BLaER1 (cell line): ENCODE measurements at regions not wholly inside any gene's neighbourhood (a gene's known extent, or its start where the extent isn't known, plus 50 kb on each side); places are given as distances from the start of the nearest gene placed in this dataset.

ENCODE experiments used
- H3K27ac ChIP-seq: shearing (Covaris generic); formaldehyde crosslinking; 2 replicates; pipeline ENCODE4 v1.8.1; 2022
- H3K27me3 ChIP-seq: shearing (Covaris generic); formaldehyde crosslinking; 2 replicates; pipeline ENCODE4 v1.8.1; 2022
- H3K36me3 ChIP-seq: shearing (Covaris generic); formaldehyde crosslinking; 2 replicates; pipeline ENCODE4 v1.8.1; 2022
- H3K4me1 ChIP-seq: shearing (Covaris generic); formaldehyde crosslinking; 2 replicates; pipeline ENCODE4 v1.8.1; 2022
- H3K4me2 ChIP-seq: shearing (Covaris generic); formaldehyde crosslinking; 2 replicates; pipeline ENCODE4 v1.8.1; 2022
- H3K4me3 ChIP-seq: shearing (Covaris generic); formaldehyde crosslinking; 2 replicates; pipeline ENCODE4 v1.8.1; 2022
- H3K9ac ChIP-seq: shearing (Covaris generic); formaldehyde crosslinking; 2 replicates; pipeline ENCODE4 v1.8.1; 2022
- H3K9me3 ChIP-seq: shearing (Covaris generic); formaldehyde crosslinking; 2 replicates; pipeline ENCODE4 v1.8.1; 2022
- H4K20me1 ChIP-seq: shearing (Covaris generic); formaldehyde crosslinking; 2 replicates; pipeline ENCODE4 v1.8.1; 2022
- Cebpa-rat ChIP-seq: shearing (Covaris generic); IDR thresholded peaks from 2 replicates; pipeline ENCODE4 v1.8.1; 2022

DNA sequence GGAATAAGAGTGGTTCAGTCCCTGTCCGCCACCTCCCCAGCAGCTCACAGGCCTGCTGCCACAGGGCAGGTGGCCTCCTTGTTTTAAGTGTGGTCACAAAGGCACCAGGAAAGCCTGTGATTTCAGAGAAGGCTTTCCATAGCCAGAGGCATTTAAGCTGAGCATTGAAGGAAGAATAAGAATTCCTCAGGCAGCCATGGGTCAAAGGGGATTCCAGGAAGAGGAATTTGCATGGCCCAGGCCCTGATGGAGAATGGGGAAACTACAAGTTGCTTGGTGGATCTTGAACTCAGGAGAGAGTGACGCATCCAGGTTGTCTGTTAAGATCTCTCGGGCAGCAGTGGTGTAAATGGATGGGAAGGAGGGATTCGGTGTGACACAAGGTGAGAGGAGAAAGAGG is 66.7 kb downstream of the KLHDC7A start:
- no peak for TF ChIP-seq Cebpa-rat
- Histone ChIP-seq H3K4me1 (peaks cover 15% of the 10 kb centered on the region), H4K20me1 (no peaks in the 10 kb centered on the region), H3K27ac (no peak overlapping the region), H3K36me3 (no peaks in the 10 kb centered on the region), H3K9me3 (no peaks in the 10 kb centered on the region), H3K4me3 (no peak overlapping the region), H3K4me2 (no peak overlapping the region), H3K27me3 (no peaks in the 10 kb centered on the region), H3K9ac (no peak overlapping the region)

DNA sequence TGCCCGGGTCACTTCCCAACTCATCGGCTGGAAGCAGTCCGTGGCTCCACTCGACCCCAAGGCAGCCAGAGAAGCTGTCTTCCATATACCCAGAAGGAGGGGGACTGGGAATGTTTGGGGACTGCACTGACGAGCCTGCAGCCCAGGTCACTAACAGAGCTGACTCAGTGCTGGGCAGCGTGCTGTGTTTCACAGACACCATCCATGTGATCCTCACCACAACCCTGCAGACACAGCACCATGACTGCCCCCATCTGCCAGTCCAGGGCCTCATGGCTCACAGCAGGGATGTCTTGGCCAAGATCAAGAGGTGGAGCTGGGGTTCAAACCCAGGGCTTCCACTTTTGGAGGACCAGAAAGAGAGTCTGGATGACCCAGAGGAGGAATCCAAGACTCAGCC is 67.9 kb downstream of the KLHDC7A start:
- H3K4me3 ChIP-seq, result no peak overlapping the region
- no peaks in the 10 kb centered on the region for H3K27me3 ChIP-seq
- H3K9me3 ChIP-seq, result no peaks in the 10 kb centered on the region
- peak overlapping the region; percentile 32; the same call in 1 of the 2 replicates for H3K9ac ChIP-seq
- H3K36me3 ChIP-seq, result no peaks in the 10 kb centered on the region
- H3K4me1 ChIP-seq, result peaks cover 18% of the 10 kb centered on the region
- TF ChIP-seq Cebpa-rat, result no peak
- H4K20me1 ChIP-seq, result no peaks in the 10 kb centered on the region
- H3K27ac ChIP-seq, result no peak overlapping the region
- H3K4me2 ChIP-seq, result peak overlapping the region; percentile 7; the same call in 1 of the 2 replicates

DNA sequence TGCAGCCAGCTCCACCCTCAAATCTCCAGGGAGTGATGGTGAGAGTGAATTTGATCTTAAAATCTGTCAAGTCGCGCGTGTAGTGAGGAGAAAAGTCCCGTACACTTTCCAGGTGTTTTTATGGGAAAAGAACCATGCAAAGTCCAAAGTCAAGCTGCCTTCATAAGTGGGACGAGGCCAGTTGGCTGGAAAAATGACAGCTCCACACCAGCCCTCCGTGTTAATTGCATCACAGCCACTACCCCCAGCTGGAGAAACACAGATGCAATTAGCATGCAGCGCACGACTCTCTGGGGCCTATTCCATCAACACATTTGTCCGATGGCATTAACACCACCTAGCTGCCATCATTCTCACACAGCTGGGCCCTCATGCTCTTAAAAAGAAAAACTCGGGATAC is 68.4 kb downstream of the KLHDC7A start:
- Histone ChIP-seq H3K4me1 (peaks cover 18% of the 10 kb centered on the region), H3K9ac (peak overlapping the region; percentile 32; the same call in 1 of the 2 replicates), H3K36me3 (no peaks in the 10 kb centered on the region), H4K20me1 (no peaks in the 10 kb centered on the region), H3K4me2 (peak overlapping the region; percentile 7; the same call in 1 of the 2 replicates), H3K27ac (no peak overlapping the region), H3K4me3 (no peak overlapping the region), H3K9me3 (no peaks in the 10 kb centered on the region), H3K27me3 (no peaks in the 10 kb centered on the region)
- TF ChIP-seq Cebpa-rat, result no peak

DNA sequence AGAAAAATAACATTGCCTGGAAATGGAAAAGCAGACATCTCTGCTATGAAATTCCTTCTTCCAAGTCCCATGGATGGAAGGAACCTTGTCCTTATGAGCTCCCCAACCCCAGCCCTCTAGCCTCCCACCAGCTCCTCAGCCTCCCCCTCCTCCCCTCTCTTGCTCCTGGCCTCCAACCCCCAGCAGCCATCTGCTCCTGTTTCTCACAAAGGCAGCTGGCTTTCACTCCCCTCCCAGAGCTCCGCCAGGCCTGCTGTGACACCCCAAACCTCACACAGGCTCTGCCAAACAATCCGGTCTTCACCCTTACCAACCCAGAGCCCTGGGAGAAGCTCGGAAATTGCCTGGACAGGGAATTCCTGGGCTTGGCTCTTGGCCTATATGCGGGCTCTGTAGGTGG is 69.2 kb downstream of the KLHDC7A start:
- no peaks in the 10 kb centered on the region for H3K27me3 ChIP-seq
- no peak for TF ChIP-seq Cebpa-rat
- no peak overlapping the region for H3K4me2 ChIP-seq
- no peaks in the 10 kb centered on the region for H4K20me1 ChIP-seq
- H3K9ac ChIP-seq, result no peak overlapping the region
- no peak overlapping the region for H3K27ac ChIP-seq
- peaks cover 18% of the 10 kb centered on the region for H3K4me1 ChIP-seq
- no peak overlapping the region for H3K4me3 ChIP-seq
- H3K9me3 ChIP-seq, result no peaks in the 10 kb centered on the region
- no peaks in the 10 kb centered on the region for H3K36me3 ChIP-seq

DNA sequence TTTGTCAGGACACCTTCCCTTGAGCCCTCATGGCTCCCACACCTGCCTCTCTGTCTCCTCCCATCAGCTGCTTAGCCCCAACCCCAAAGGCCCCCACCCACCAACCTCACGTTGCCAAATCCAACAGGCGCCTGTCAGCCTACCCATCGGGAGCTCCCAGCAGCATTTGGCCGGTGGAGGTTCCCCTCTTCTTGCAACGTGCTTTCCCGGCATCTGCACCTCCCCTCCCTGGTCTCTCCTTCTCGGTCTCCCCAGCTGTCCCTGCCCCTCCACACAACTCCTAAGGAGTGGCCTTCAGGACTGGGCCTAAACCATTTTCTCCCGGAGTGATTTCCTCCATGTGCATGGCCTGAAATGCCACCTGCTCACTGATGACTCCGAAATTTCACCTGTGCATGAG is 71.9 kb downstream of the KLHDC7A start:
- Histone ChIP-seq H3K9me3 (no peaks in the 10 kb centered on the region), H3K4me3 (no peak overlapping the region), H3K4me2 (peak overlapping the region; percentile 59), H3K36me3 (no peaks in the 10 kb centered on the region), H4K20me1 (no peaks in the 10 kb centered on the region), H3K27me3 (no peaks in the 10 kb centered on the region), H3K9ac (no peak overlapping the region), H3K27ac (no peak overlapping the region), H3K4me1 (peaks cover 23% of the 10 kb centered on the region)
- TF ChIP-seq Cebpa-rat, result no peak

DNA sequence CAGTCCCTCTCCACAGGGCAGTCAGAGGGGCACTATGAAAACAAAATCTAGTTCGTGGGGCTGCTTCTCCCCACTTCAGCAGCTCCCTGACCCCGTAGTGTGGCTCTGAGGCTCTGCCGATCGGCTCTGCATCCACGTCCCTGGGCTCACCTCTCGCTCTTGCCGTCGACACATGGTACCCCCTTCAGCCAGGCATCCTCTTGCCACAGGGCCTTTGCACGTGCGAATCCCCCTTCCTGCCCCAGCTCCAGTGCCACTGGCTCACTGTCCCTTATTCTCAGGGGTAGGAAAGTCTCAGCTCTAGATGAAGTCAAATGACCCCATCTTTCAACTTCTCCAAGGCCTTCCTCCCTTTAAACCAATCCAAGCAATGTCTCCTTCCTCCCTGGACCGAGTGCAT is 72.7 kb downstream of the KLHDC7A start:
- no peak overlapping the region for H3K4me3 ChIP-seq
- H3K9ac ChIP-seq, result no peak overlapping the region
- peaks cover 30% of the 10 kb centered on the region for H3K4me1 ChIP-seq
- TF ChIP-seq Cebpa-rat, result no peak
- H3K4me2 ChIP-seq, result no peak overlapping the region
- H3K9me3 ChIP-seq, result no peaks in the 10 kb centered on the region
- H4K20me1 ChIP-seq, result no peaks in the 10 kb centered on the region
- H3K27me3 ChIP-seq, result no peaks in the 10 kb centered on the region
- H3K27ac ChIP-seq, result no peak overlapping the region
- H3K36me3 ChIP-seq, result no peaks in the 10 kb centered on the region

DNA sequence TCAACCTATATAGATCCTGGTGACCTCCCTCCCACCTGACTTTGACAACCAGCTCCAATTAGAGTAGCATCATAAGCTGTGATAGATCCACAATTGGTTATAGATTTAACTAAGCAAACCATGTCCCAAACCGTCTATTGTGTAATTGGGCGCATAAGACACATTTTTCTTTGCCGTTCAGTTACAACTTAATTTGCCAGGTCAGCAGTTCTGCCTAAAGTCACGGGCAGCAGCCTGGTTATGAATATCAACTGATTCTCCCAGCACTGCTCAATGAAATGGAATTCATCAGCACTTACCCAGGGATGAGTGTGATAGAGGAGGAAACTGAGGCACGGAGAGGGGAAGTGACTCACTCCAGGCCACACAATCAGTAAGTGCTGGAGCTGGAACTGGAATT is 73.4 kb downstream of the KLHDC7A start:
- Histone ChIP-seq H3K9ac (no peak overlapping the region), H3K4me1 (peaks cover 26% of the 10 kb centered on the region), H3K4me3 (no peak overlapping the region), H3K36me3 (no peaks in the 10 kb centered on the region), H4K20me1 (no peaks in the 10 kb centered on the region), H3K27me3 (no peaks in the 10 kb centered on the region), H3K27ac (no peak overlapping the region), H3K4me2 (no peak overlapping the region), H3K9me3 (no peaks in the 10 kb centered on the region)
- no peak for TF ChIP-seq Cebpa-rat

DNA sequence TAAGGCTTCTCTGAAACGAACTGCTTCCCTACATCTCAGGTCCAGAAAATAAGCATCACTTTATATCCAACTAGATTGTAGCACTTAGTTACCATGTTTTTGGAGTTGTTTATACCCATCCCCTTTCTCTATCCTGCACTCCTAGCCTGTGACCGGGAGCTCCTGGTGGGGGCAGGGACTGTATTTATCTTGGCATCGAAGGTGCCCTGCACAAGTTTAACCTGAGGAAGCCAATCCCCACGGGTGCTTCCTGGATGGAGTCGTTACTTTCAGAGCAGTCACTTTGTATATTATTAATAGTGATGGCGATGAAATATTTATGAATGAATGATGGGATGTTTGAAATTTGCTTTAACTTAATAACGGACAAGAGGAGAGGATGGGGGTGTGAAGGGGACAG is 73.9 kb downstream of the KLHDC7A start:
- TF ChIP-seq Cebpa-rat, result no peak
- H4K20me1 ChIP-seq, result no peaks in the 10 kb centered on the region
- H3K4me1 ChIP-seq, result peaks cover 25% of the 10 kb centered on the region
- no peaks in the 10 kb centered on the region for H3K9me3 ChIP-seq
- no peak overlapping the region for H3K27ac ChIP-seq
- no peak overlapping the region for H3K4me3 ChIP-seq
- no peaks in the 10 kb centered on the region for H3K27me3 ChIP-seq
- no peaks in the 10 kb centered on the region for H3K36me3 ChIP-seq
- H3K4me2 ChIP-seq, result no peak overlapping the region
- H3K9ac ChIP-seq, result no peak overlapping the region

DNA sequence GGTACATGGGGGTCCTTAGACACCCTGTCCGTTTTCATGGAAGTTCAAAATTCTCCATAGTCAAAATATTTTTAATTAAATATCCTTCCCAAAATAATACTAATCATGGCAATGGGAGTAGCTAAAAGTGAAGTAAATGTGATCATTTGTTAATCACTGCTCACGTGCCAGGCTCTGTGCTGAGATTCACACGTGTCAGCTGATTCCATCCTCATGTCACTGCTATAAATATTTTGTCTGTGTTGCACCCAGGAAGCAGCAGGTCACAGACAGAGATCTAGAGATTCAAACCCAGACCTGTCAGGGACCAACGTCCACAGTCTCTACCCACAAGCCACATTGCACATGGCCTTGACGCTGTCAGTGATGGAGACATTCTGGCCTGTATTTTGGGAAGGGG is 74.3 kb downstream of the KLHDC7A start:
- no peak for TF ChIP-seq Cebpa-rat
- H4K20me1 ChIP-seq, result no peaks in the 10 kb centered on the region
- H3K4me1 ChIP-seq, result peaks cover 25% of the 10 kb centered on the region
- H3K4me3 ChIP-seq, result no peak overlapping the region
- no peak overlapping the region for H3K4me2 ChIP-seq
- H3K9ac ChIP-seq, result no peak overlapping the region
- no peaks in the 10 kb centered on the region for H3K36me3 ChIP-seq
- H3K9me3 ChIP-seq, result no peaks in the 10 kb centered on the region
- H3K27ac ChIP-seq, result no peak overlapping the region
- H3K27me3 ChIP-seq, result no peaks in the 10 kb centered on the region

DNA sequence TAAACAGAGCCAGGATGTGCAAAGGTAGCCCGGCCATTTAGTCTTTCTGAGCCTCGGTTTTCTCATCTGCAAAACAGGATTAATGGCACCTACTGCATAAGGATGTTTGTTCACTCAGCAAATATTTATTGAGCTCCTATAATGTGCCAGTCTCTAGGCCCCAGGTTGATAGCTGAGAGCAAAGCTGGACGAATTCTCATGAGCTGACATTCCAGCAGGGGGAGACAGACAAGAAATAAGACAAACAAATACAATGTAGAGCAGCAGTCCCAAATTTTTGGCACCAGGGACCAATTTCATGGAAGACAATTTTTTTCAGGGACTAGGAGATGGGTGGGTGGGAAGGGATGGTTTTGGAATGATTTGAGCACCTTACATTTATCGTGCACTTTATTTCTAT is 74.3 kb upstream of the PAX7 start:
- peaks cover 25% of the 10 kb centered on the region for H3K4me1 ChIP-seq
- H3K27ac ChIP-seq, result no peak overlapping the region
- H3K4me2 ChIP-seq, result no peak overlapping the region
- no peaks in the 10 kb centered on the region for H3K27me3 ChIP-seq
- H3K36me3 ChIP-seq, result no peaks in the 10 kb centered on the region
- no peak overlapping the region for H3K9ac ChIP-seq
- TF ChIP-seq Cebpa-rat, result no peak
- H4K20me1 ChIP-seq, result no peaks in the 10 kb centered on the region
- H3K9me3 ChIP-seq, result no peaks in the 10 kb centered on the region
- no peak overlapping the region for H3K4me3 ChIP-seq
